CD4-positive, alpha-beta T cell (primary cell): ENCODE measurements at regions not wholly inside any gene's neighbourhood (a gene's known extent, or its start where the extent isn't known, plus 50 kb on each side); places are given as distances from the start of the nearest gene placed in this dataset.
"Not testable (repeated sequence)": the region's sequence is repeated elsewhere in the genome, so short reads cannot be mapped to it uniquely, and the experiment has no call there.

ENCODE experiments used
- ATAC-seq: fragments of 200-7000 bp; cut with Tn5 transposase; one replicate; pipeline ENCODE4 v1.10.0; 2022; ENCODE audit warnings: mild to moderate bottlenecking; ENCODE audit not compliant: poor library complexity
- CTCF ChIA-PET: fragments of 350-600 bp; sonication (Branson Sonifier 250); formaldehyde crosslinking; loops from one replicate; lab custom pipeline; 2021; ENCODE audit warnings: antibody characterized with exemption, inconsistent platforms; lab: Charles Lee
- POLR2A ChIA-PET: fragments of 350-600 bp; sonication (Branson Sonifier 250); formaldehyde crosslinking; loops from one replicate; lab custom pipeline; 2021; ENCODE audit warnings: antibody characterized with exemption, inconsistent platforms; lab: Charles Lee
- DNase-seq, 14 experiments: peaks; one replicate each; pipeline ENCODE4 v3.0.0-alpha.2; 2013 to 2020; ENCODE audit warnings: mixed read lengths in 2 of 14
- H3K27ac ChIP-seq, 2 donors: one replicate each; pipeline versions ENCODE4 v1.5.1 to v1.7.0; 2013; ENCODE audit warnings: low read length in 2 of 2, low read depth in 1 of 2, mild to moderate bottlenecking in 1 of 2
- H3K27me3 ChIP-seq, 2 experiments: 1 replicate in 1 of 2; 2 replicates in 1 of 2; pipeline versions ENCODE4 v1.6.1 to v1.7.0; 2013; ENCODE audit warnings: low read length in 2 of 2, control low read depth in 1 of 2, mild to moderate bottlenecking in 1 of 2, moderate library complexity in 1 of 2; ENCODE audit not compliant: insufficient read depth in 2 of 2, control insufficient read depth in 1 of 2
- H3K36me3 ChIP-seq: one replicate; pipeline ENCODE4 v1.6.1; 2013; ENCODE audit warnings: low read length, control low read depth; ENCODE audit not compliant: insufficient read depth
- H3K4me1 ChIP-seq: one replicate; pipeline ENCODE4 v1.6.1; 2013; ENCODE audit warnings: low read length, control low read depth; ENCODE audit not compliant: insufficient read depth
- H3K4me3 ChIP-seq: one replicate; pipeline ENCODE4 v1.5.1; 2013; ENCODE audit warnings: mild to moderate bottlenecking, low read length, moderate library complexity
- H3K9me3 ChIP-seq, 2 experiments: 1 replicate in 1 of 2; 2 replicates in 1 of 2; pipeline versions ENCODE4 v1.6.1 to v1.7.0; 2013; ENCODE audit warnings: low read length in 2 of 2, mild to moderate bottlenecking in 2 of 2, control low read depth in 1 of 2, moderate library complexity in 1 of 2; ENCODE audit not compliant: control insufficient read depth in 1 of 2, insufficient read depth in 1 of 2
- H3K27ac Mint-ChIP-seq: one replicate; pipeline ENCODE4 v1.8.0; 2020; ENCODE audit warnings: mixed read lengths
- H3K27me3 Mint-ChIP-seq: one replicate; pipeline ENCODE4 v1.8.0; 2021; ENCODE audit warnings: mixed read lengths
- H3K36me3 Mint-ChIP-seq: one replicate; pipeline ENCODE4 v1.8.0; 2021; ENCODE audit warnings: low read depth, mixed read lengths
- H3K4me1 Mint-ChIP-seq: one replicate; pipeline ENCODE4 v1.8.0; 2021; ENCODE audit warnings: low read depth, mixed read lengths
- H3K4me3 Mint-ChIP-seq: one replicate; pipeline ENCODE4 v1.8.0; 2020; ENCODE audit warnings: mild to moderate bottlenecking, mixed read lengths
- H3K9me3 Mint-ChIP-seq: one replicate; pipeline ENCODE4 v1.8.0; 2020; ENCODE audit warnings: mixed read lengths
- intact Hi-C, 2 experiments: fragments of 100-400 bp; cut with DNase I in 1 of 2; cut with micrococcal nuclease in 1 of 2; formaldehyde crosslinking; loops; one replicate each; pipeline versions ENCODE4 v1.15.1 to v1.9.0; 2023 to 2025; cut with DNase I, micrococcal nuclease
- TF ChIP-seq, protein P1 (sequence below): fragments of 200-600 bp; IDR thresholded peaks from one replicate; pipeline ENCODE4 v1.8.0; 2022; ENCODE audit warnings: antibody characterized with exemption, mild to moderate bottlenecking

DNA sequence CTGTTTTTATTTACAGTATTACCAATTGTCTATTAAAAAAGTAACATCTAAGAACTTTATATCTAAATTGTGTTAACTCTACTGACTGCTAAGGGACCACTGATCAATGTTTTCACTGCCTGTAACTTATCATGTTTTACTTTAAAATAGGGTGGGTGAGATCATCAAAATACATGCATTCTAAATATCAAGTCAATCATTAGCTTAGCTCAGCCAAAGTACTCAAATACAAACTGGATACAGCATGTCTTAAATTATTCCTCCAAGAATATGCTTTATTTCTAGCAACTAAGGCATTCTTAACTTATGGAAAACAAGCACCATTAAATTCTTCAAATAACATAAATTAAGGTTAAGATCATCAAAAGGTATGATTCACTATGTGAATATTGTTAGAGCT, 638.7 kb upstream of the RGS18 start:
- ChIA-PET POLR2A (no interaction called here), CTCF (no interaction called here)
- H3K4me3 ChIP-seq, result no peak overlapping the region
- TF ChIP-seq, protein P1, sequence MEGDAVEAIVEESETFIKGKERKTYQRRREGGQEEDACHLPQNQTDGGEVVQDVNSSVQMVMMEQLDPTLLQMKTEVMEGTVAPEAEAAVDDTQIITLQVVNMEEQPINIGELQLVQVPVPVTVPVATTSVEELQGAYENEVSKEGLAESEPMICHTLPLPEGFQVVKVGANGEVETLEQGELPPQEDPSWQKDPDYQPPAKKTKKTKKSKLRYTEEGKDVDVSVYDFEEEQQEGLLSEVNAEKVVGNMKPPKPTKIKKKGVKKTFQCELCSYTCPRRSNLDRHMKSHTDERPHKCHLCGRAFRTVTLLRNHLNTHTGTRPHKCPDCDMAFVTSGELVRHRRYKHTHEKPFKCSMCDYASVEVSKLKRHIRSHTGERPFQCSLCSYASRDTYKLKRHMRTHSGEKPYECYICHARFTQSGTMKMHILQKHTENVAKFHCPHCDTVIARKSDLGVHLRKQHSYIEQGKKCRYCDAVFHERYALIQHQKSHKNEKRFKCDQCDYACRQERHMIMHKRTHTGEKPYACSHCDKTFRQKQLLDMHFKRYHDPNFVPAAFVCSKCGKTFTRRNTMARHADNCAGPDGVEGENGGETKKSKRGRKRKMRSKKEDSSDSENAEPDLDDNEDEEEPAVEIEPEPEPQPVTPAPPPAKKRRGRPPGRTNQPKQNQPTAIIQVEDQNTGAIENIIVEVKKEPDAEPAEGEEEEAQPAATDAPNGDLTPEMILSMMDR, result no peak
- H3K4me3 Mint-ChIP-seq, result no peak overlapping the region
- H3K4me1 ChIP-seq, result no peaks in the 10 kb centered on the region
- DNase-seq (no peak), ATAC-seq (no peak)
- H3K4me1 Mint-ChIP-seq, result no peaks in the 10 kb centered on the region
- H3K27me3 Mint-ChIP-seq, result no peaks in the 10 kb centered on the region
- H3K27ac Mint-ChIP-seq, result no peak overlapping the region
- H3K9me3 ChIP-seq, result peaks cover 0 to 5% of the 10 kb centered on the region in 2 experiments
- H3K9me3 Mint-ChIP-seq, result peaks cover 10% of the 10 kb centered on the region
- H3K36me3 Mint-ChIP-seq, result no peaks in the 10 kb centered on the region
- no peak overlapping the region for H3K27ac ChIP-seq
- H3K36me3 ChIP-seq, result no peaks in the 10 kb centered on the region
- H3K27me3 ChIP-seq, result no peaks in the 10 kb centered on the region
- intact Hi-C loops, result no loop called here

DNA sequence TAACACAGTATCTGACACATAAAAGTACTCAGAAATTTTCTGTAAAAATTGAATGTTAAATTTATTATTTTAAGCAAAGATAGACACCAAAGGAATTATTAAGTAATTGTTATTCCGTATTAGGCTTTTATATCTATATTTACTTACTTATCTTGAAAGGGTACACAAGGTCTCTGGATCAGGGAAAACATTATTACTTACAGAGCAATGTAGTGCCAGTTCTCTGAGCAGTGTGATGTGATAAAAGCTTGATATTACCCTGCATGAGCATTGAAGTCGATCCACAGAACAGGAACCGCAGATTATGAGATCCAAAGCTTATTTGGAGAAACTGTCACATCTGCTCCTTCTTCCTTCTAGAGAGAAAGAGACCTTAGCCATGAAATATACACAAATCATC, 637.9 kb upstream of the RGS18 start:
- no peak overlapping the region for H3K27ac ChIP-seq
- no peak overlapping the region for H3K27ac Mint-ChIP-seq
- H3K9me3 ChIP-seq, result peaks cover 0 to 5% of the 10 kb centered on the region in 2 experiments
- H3K4me1 Mint-ChIP-seq, result no peaks in the 10 kb centered on the region
- no peaks in the 10 kb centered on the region for H3K27me3 Mint-ChIP-seq
- POLR2A ChIA-PET, result no interaction called here
- CTCF ChIA-PET, result no interaction called here
- TF ChIP-seq, protein P1, result no peak
- H3K36me3 ChIP-seq, result no peaks in the 10 kb centered on the region
- DNase-seq (no peak), ATAC-seq (no peak)
- no peaks in the 10 kb centered on the region for H3K27me3 ChIP-seq
- H3K4me3 ChIP-seq, result no peak overlapping the region
- H3K4me3 Mint-ChIP-seq, result no peak overlapping the region
- peaks cover 12% of the 10 kb centered on the region for H3K9me3 Mint-ChIP-seq
- no peaks in the 10 kb centered on the region for H3K4me1 ChIP-seq
- intact Hi-C loops, result no loop called here
- no peaks in the 10 kb centered on the region for H3K36me3 Mint-ChIP-seq

DNA sequence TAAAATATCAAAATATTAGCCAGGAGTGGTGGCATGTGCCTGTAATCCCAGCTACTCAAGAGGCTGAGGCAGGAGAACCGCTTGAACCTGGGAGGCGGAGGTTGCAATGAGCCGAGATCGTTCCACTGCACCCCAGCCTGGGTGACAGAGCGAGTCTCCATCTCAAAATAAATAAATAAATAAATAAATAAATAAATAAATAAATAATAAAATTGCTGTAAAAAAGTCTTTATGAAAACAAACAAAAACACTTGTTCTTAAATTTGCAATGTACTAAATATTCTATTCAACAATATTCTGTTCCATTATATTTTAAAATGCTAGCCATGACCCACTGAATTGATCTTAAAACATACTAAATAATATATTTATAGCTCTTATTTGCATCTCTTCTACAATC, 632.3 kb upstream of the RGS18 start:
- H3K4me3 Mint-ChIP-seq, POLR2A ChIA-PET, H3K27me3 Mint-ChIP-seq, H3K9me3 ChIP-seq, ATAC-seq, H3K4me1 ChIP-seq, CTCF ChIA-PET, H3K36me3 Mint-ChIP-seq, H3K27me3 ChIP-seq, H3K36me3 ChIP-seq, H3K27ac ChIP-seq, H3K27ac Mint-ChIP-seq, DNase-seq, intact Hi-C loops, H3K4me1 Mint-ChIP-seq, H3K4me3 ChIP-seq: not testable (repeated sequence)
- H3K9me3 Mint-ChIP-seq, result peaks cover 21% of the 10 kb centered on the region

DNA sequence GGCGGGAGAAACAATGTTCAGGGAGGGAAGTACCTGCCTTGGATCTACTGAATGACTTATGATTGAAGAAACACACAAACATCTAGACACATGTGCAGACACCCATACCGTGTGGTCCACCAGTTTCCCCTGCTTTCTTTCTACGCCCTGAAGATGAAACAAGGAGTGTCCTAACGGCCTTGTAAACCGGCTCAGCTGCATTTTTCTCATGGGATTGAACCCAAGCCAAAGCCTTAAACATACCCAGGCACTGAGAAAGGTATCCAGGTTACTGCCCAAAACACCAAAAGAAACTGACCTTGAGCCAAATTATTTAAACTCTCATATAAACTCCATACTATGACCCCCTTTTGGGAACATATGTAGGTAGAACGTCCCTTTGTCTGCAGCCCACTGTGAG, 630.0 kb upstream of the RGS18 start:
- no peaks in the 10 kb centered on the region for H3K27me3 Mint-ChIP-seq
- ATAC-seq (no peak), DNase-seq (no peak)
- intact Hi-C loops, result no loop called here
- H3K9me3 Mint-ChIP-seq, result peaks cover 20% of the 10 kb centered on the region
- H3K4me3 Mint-ChIP-seq, result no peak overlapping the region
- peaks cover 3% of the 10 kb centered on the region in 2 experiments for H3K9me3 ChIP-seq
- H3K4me1 ChIP-seq, result no peaks in the 10 kb centered on the region
- no peaks in the 10 kb centered on the region for H3K27me3 ChIP-seq
- ChIA-PET POLR2A (no interaction called here), CTCF (no interaction called here)
- H3K4me3 ChIP-seq, result no peak overlapping the region
- TF ChIP-seq, protein P1, result no peak
- no peaks in the 10 kb centered on the region for H3K4me1 Mint-ChIP-seq
- H3K36me3 Mint-ChIP-seq, result no peaks in the 10 kb centered on the region
- no peak overlapping the region for H3K27ac Mint-ChIP-seq
- H3K36me3 ChIP-seq, result no peaks in the 10 kb centered on the region
- no peak overlapping the region for H3K27ac ChIP-seq
